DND-41 (cell line): ENCODE measurements at regions not wholly inside any gene's neighbourhood (a gene's known extent, or its start where the extent isn't known, plus 50 kb on each side); places are given as distances from the start of the nearest gene placed in this dataset.
A peak's percentile ranks its signal among the peaks of the same experiment; 100 is the strongest.

Source experiments
- ATAC-seq: fragments of 200-7000 bp; cut with Tn5 transposase; 3 replicates; pipeline ENCODE4 v1.9.1; 2021; ENCODE audit warnings: low read depth; ENCODE audit not compliant: insufficient read depth
- DNase-seq: peaks from one replicate; pipeline ENCODE4 v3.0.0-alpha.2; 2020
- H2AFZ ChIP-seq: 2 replicates; pipeline ENCODE4 v1.6.0; 2012; ENCODE audit warnings: low read depth, low read length
- H3K27ac ChIP-seq: 2 replicates; pipeline ENCODE4 v1.5.1; 2012; ENCODE audit warnings: low read length, inconsistent platforms
- H3K27me3 ChIP-seq: fragments of 200-600 bp; sonication (generic); 2 replicates; pipeline ENCODE4 v1.6.0; 2012; ENCODE audit warnings: low read length, mild to moderate bottlenecking, inconsistent platforms; ENCODE audit not compliant: insufficient read depth, poor library complexity
- H3K36me3 ChIP-seq: 2 replicates; pipeline ENCODE4 v1.5.1; 2012; ENCODE audit warnings: low read length, inconsistent platforms; ENCODE audit not compliant: insufficient read depth
- H3K4me1 ChIP-seq: 2 replicates; pipeline ENCODE4 v1.5.1; 2012; ENCODE audit warnings: mild to moderate bottlenecking, low read length; ENCODE audit not compliant: insufficient read depth
- H3K4me2 ChIP-seq: 2 replicates; pipeline ENCODE4 v1.6.0; 2012; ENCODE audit warnings: mild to moderate bottlenecking, moderate library complexity, low read length, inconsistent platforms; ENCODE audit not compliant: insufficient read depth
- H3K4me3 ChIP-seq, 2 experiments: fragments of 200-600 bp in 1 of 2; shearing (Covaris generic) in 1 of 2; 2 replicates each; pipeline ENCODE4 v1.5.1; 2012 to 2016; ENCODE audit warnings: inconsistent platforms in 2 of 2, low read length in 2 of 2, mild to moderate bottlenecking in 2 of 2, low read depth in 1 of 2, moderate library complexity in 1 of 2
- H3K79me2 ChIP-seq: 2 replicates; pipeline ENCODE4 v1.6.0; 2012; ENCODE audit warnings: low read length, inconsistent platforms; ENCODE audit not compliant: insufficient read depth
- H3K9ac ChIP-seq: 2 replicates; pipeline ENCODE4 v1.6.0; 2012; ENCODE audit warnings: low read depth, mild to moderate bottlenecking, inconsistent platforms, low read length, moderate library complexity
- H3K9me3 ChIP-seq: 2 replicates; pipeline ENCODE4 v1.5.1; 2012; ENCODE audit warnings: low read length, moderate library complexity, mild to moderate bottlenecking, inconsistent platforms; ENCODE audit not compliant: insufficient read depth, severe bottlenecking
- H4K20me1 ChIP-seq: 2 replicates; pipeline ENCODE4 v1.6.0; 2012; ENCODE audit warnings: low read length; ENCODE audit not compliant: insufficient read depth
- CTCF ChIP-seq: IDR thresholded peaks from 2 replicates; pipeline ENCODE4 v1.5.1; 2012; ENCODE audit warnings: borderline replicate concordance, low read length, moderate library complexity, mild to moderate bottlenecking; ENCODE audit not compliant: poor library complexity, severe bottlenecking; ENCODE audit errors: extremely low read depth
- EZH2 ChIP-seq: IDR thresholded peaks from 3 replicates; pipeline ENCODE4 v1.6.1; 2012; ENCODE audit warnings: borderline replicate concordance, low read depth, mild to moderate bottlenecking, moderate library complexity, low read length, inconsistent platforms; ENCODE audit not compliant: severe bottlenecking

GRCh38 chr7:127504715-127505114 is 80.7 kb downstream of the GCC1 start:
- Histone ChIP-seq H3K4me1 (no peaks in the 10 kb centered on the region), H3K27me3 (peaks cover 3% of the 10 kb centered on the region), H3K9me3 (no peaks in the 10 kb centered on the region), H3K9ac (no peak overlapping the region), H2AFZ (no peak overlapping the region), H3K79me2 (no peaks in the 10 kb centered on the region), H3K4me2 (no peak overlapping the region), H3K36me3 (no peaks in the 10 kb centered on the region), H4K20me1 (no peaks in the 10 kb centered on the region), H3K4me3 (no peak overlapping the region), H3K27ac (no peak overlapping the region)
- TF ChIP-seq CTCF (peak; percentile 60), EZH2 (no peak)
- peak; percentile 31 for DNase-seq
- peak; percentile 58; the same call in 1 of the 3 replicates for ATAC-seq

GRCh38 chr7:127501817-127502216 is 83.6 kb downstream of the GCC1 start:
- Histone ChIP-seq H3K4me1 (no peaks in the 10 kb centered on the region), H3K27me3 (no peaks in the 10 kb centered on the region), H3K9me3 (no peaks in the 10 kb centered on the region), H3K9ac (no peak overlapping the region), H3K79me2 (no peaks in the 10 kb centered on the region), H2AFZ (no peak overlapping the region), H3K4me2 (no peak overlapping the region), H3K27ac (no peak overlapping the region), H3K36me3 (no peaks in the 10 kb centered on the region), H3K4me3 (no peak overlapping the region), H4K20me1 (no peaks in the 10 kb centered on the region)
- DNase-seq (no peak), ATAC-seq (no peak)
- TF ChIP-seq CTCF = no peak

- no peaks in the 10 kb centered on the region for H3K36me3 ChIP-seq
- H3K27me3 ChIP-seq = peaks cover 3% of the 10 kb centered on the region
- no peaks in the 10 kb centered on the region for H3K9me3 ChIP-seq
- H3K79me2 ChIP-seq = no peaks in the 10 kb centered on the region
- no peaks in the 10 kb centered on the region for H4K20me1 ChIP-seq
- no peak overlapping the region for H2AFZ ChIP-seq
- no peak overlapping the region for H3K4me3 ChIP-seq
- TF ChIP-seq CTCF = no peak
- no peak for TF ChIP-seq EZH2
- H3K27ac ChIP-seq = no peak overlapping the region
- H3K4me1 ChIP-seq = no peaks in the 10 kb centered on the region
- no peak overlapping the region for H3K4me2 ChIP-seq
- H3K9ac ChIP-seq = no peak overlapping the region
- ATAC-seq = no peak
- no peak for DNase-seq
These were observed 94.9 kb upstream of the ZNF800 start for GRCh38 chr7:127487381-127487780.

GRCh38 chr7:127486654-127487053 is 94.1 kb upstream of the ZNF800 start:
- TF ChIP-seq CTCF = no peak
- no peak for TF ChIP-seq EZH2
- Histone ChIP-seq H3K4me1 (no peaks in the 10 kb centered on the region), H3K4me2 (no peak overlapping the region), H3K36me3 (no peaks in the 10 kb centered on the region), H3K79me2 (no peaks in the 10 kb centered on the region), H3K27ac (no peak overlapping the region), H4K20me1 (no peaks in the 10 kb centered on the region), H3K9me3 (no peaks in the 10 kb centered on the region), H2AFZ (no peak overlapping the region), H3K27me3 (peaks cover 3% of the 10 kb centered on the region), H3K9ac (no peak overlapping the region), H3K4me3 (no peak overlapping the region)
- DNase-seq = no peak
- no peak for ATAC-seq
